GM19395 (cell line): ENCODE measurements at regions not wholly inside any gene's neighbourhood (a gene's known extent, or its start where the extent isn't known, plus 50 kb on each side); places are given as distances from the start of the nearest gene placed in this dataset.
A peak's percentile ranks its signal among the peaks of the same experiment; 100 is the strongest.

Source experiments
- ATAC-seq: cut with Tn5 transposase; IDR thresholded peaks from one replicate; pipeline ENCODE4 v1.9.1; 2021; ENCODE audit warnings: mild to moderate bottlenecking, moderate library complexity; ENCODE audit not compliant: unreplicated experiment

- ATAC-seq, result no peak
These were observed 368.7 kb upstream of the PROK2 start for GRCh38 chr3:72153477-72154314.

GRCh38 chr3:72152551-72153476 is 367.9 kb upstream of the PROK2 start:
- ATAC-seq, result no peak

- ATAC-seq, result no peak
These were observed 366.7 kb upstream of the PROK2 start for GRCh38 chr3:72151465-72152238.

GRCh38 chr3:72150634-72151412 is 365.9 kb upstream of the PROK2 start:
- ATAC-seq, result no peak

- no peak for ATAC-seq
These were observed 364.8 kb upstream of the PROK2 start for GRCh38 chr3:72149645-72150300.

GRCh38 chr3:72147600-72147999 is 362.7 kb upstream of the PROK2 start:
- ATAC-seq, result no peak

GRCh38 chr3:72145506-72146380 is 360.8 kb upstream of the PROK2 start:
- ATAC-seq, result no peak

- peak; percentile 75 for ATAC-seq
These were observed 360.0 kb upstream of the PROK2 start for GRCh38 chr3:72144773-72145505.

- ATAC-seq, result no peak
These were observed 359.2 kb upstream of the PROK2 start for GRCh38 chr3:72143966-72144717.

- no peak for ATAC-seq
These were observed 358.4 kb upstream of the PROK2 start for GRCh38 chr3:72143322-72143721.

GRCh38 chr3:72142028-72142427 is 357.1 kb upstream of the PROK2 start:
- peak; percentile 56 for ATAC-seq

GRCh38 chr3:72141264-72141663 is 356.3 kb upstream of the PROK2 start:
- ATAC-seq, result no peak

- no peak for ATAC-seq
These were observed 354.4 kb upstream of the PROK2 start for GRCh38 chr3:72139316-72139715.

GRCh38 chr3:72137865-72138861 is 353.2 kb upstream of the PROK2 start:
- no peak for ATAC-seq

- ATAC-seq, result no peak
These were observed 350.7 kb upstream of the PROK2 start for GRCh38 chr3:72135636-72136035.

GRCh38 chr3:72134989-72135451 is 350.1 kb upstream of the PROK2 start:
- ATAC-seq, result peak; percentile 77
